MCF 10A (cell line): ENCODE measurements at regions not wholly inside any gene's neighbourhood (a gene's known extent, or its start where the extent isn't known, plus 50 kb on each side); places are given as distances from the start of the nearest gene placed in this dataset.

ENCODE experiments used
- BruUV-seq: library from RNA; stranded (reverse); fragments of 400-500 nt; replicated peaks from 2 replicates; lab custom pipeline; 2021; lab: Mats Ljungman, UMichigan
- CTCF ChIA-PET: fragments of 300-600 bp; sonication (Branson Sonifier 250); formaldehyde crosslinking; extraction: SDS; loops from one replicate; lab custom pipeline; 2021; ENCODE audit warnings: antibody characterized with exemption, inconsistent platforms; lab: Yijun Ruan, JAX
- POLR2A ChIA-PET: fragments of 300-600, 350-650 bp; sonication (Branson Sonifier 250); formaldehyde crosslinking; extraction: SDS; loops from one replicate; lab custom pipeline; 2020; ENCODE audit warnings: antibody characterized with exemption, inconsistent platforms; lab: Yijun Ruan, JAX
- DNase-seq: peaks from one replicate; pipeline ENCODE4 v3.0.0-alpha.2; 2018; ENCODE audit not compliant: unreplicated experiment
- H3K27ac Mint-ChIP-seq: one replicate; pipeline ENCODE4 v1.8.0; 2022; ENCODE audit warnings: mild to moderate bottlenecking, low read depth, mixed read lengths; ENCODE audit not compliant: unreplicated experiment
- H3K27me3 Mint-ChIP-seq: one replicate; pipeline ENCODE4 v1.8.0; 2022; ENCODE audit warnings: mixed read lengths; ENCODE audit not compliant: insufficient read depth, unreplicated experiment
- H3K36me3 Mint-ChIP-seq: one replicate; pipeline ENCODE4 v1.8.0; 2022; ENCODE audit warnings: mild to moderate bottlenecking, moderate library complexity, mixed read lengths; ENCODE audit not compliant: insufficient read depth, unreplicated experiment
- H3K4me1 Mint-ChIP-seq: one replicate; pipeline ENCODE4 v1.8.0; 2022; ENCODE audit warnings: mixed read lengths; ENCODE audit not compliant: insufficient read depth, unreplicated experiment
- H3K4me3 Mint-ChIP-seq: one replicate; pipeline ENCODE4 v1.8.0; 2022; ENCODE audit warnings: mild to moderate bottlenecking, moderate library complexity, mixed read lengths; ENCODE audit not compliant: unreplicated experiment
- H3K9me3 Mint-ChIP-seq: one replicate; pipeline ENCODE4 v1.8.0; 2022; ENCODE audit warnings: mixed read lengths; ENCODE audit not compliant: unreplicated experiment
- intact Hi-C: fragments of 100-400 bp; cut with micrococcal nuclease; formaldehyde crosslinking; loops from 2 replicates; pipeline ENCODE4 v1.14.1; 2022
- TF ChIP-seq, protein P1 (sequence below): fragments of 200-600 bp; IDR thresholded peaks from one replicate; pipeline ENCODE4 v1.8.0; 2022; ENCODE audit warnings: antibody characterized with exemption, mild to moderate bottlenecking; ENCODE audit not compliant: unreplicated experiment

DNA sequence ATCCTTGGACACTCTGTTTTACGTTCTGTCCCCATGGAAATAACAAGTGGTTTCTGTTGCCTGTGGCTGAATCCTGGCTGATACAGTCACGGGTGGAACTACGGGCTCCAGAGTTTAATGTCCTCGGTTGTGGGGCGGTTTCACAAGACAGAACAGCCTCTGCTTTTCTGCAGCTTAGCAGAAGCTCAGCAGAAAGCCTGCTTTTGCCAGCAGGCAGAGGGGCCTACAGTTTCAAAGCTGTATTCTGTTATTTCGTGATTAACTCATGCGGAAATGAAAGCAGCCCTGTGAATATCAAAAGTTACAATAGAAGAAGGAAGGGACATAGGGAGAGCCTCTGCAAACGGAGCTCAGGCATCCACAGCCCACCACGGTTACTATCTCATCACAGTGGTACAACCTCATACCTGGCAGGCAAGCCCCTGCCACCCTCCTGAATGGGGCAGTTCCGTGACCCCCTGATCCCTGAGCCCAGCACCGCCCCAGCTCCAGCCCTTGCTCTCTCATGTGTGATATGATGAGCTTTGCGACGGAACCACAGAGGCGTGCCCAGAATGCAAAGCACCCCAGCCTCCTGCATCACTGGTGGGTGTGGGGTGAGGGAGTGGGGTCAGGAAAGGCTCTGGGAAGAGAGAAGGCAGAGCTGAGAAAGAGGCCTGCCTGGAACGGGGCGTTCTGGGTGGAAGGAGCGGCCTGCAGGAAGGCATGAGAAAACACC is 360.6 kb downstream of the BRD1 start:
- H3K27ac Mint-ChIP-seq = no peak overlapping the region
- TF ChIP-seq, protein P1, sequence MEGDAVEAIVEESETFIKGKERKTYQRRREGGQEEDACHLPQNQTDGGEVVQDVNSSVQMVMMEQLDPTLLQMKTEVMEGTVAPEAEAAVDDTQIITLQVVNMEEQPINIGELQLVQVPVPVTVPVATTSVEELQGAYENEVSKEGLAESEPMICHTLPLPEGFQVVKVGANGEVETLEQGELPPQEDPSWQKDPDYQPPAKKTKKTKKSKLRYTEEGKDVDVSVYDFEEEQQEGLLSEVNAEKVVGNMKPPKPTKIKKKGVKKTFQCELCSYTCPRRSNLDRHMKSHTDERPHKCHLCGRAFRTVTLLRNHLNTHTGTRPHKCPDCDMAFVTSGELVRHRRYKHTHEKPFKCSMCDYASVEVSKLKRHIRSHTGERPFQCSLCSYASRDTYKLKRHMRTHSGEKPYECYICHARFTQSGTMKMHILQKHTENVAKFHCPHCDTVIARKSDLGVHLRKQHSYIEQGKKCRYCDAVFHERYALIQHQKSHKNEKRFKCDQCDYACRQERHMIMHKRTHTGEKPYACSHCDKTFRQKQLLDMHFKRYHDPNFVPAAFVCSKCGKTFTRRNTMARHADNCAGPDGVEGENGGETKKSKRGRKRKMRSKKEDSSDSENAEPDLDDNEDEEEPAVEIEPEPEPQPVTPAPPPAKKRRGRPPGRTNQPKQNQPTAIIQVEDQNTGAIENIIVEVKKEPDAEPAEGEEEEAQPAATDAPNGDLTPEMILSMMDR = no peak
- ChIA-PET CTCF (no interaction called here), POLR2A (no interaction called here)
- DNase-seq = no peak
- H3K36me3 Mint-ChIP-seq = no peaks in the 10 kb centered on the region
- BruUV-seq = no TSS peak
- peaks cover 22% of the 10 kb centered on the region for H3K9me3 Mint-ChIP-seq
- no peaks in the 10 kb centered on the region for H3K4me1 Mint-ChIP-seq
- intact Hi-C loops = no loop called here
- H3K4me3 Mint-ChIP-seq = no peak overlapping the region
- H3K27me3 Mint-ChIP-seq = no peaks in the 10 kb centered on the region

DNA sequence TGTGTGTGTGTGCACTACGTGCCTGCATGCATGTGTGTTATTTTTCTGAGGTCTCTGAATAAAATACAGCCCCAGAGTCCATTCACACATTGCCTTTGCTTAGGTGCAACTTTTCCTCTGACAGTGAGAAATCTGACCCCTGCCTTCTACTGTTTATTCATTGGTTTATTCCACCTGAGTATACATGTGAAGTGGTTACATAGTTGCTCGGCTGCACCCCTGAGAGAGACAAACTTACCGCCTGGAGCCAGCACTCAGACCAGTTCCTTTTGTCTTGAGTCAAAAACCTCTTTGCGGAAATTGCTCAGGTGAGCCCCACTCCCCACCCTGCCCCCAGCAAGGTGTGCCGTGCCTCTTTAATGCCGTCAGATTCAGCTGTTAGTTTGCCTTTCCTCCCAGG is 363.6 kb downstream of the BRD1 start:
- no peak overlapping the region for H3K27ac Mint-ChIP-seq
- H3K27me3 Mint-ChIP-seq = no peaks in the 10 kb centered on the region
- POLR2A ChIA-PET = no interaction called here
- H3K9me3 Mint-ChIP-seq = peaks cover 12% of the 10 kb centered on the region
- intact Hi-C loops = no loop called here
- no TSS peak for BruUV-seq
- H3K4me3 Mint-ChIP-seq = no peak overlapping the region
- no peak for DNase-seq
- H3K36me3 Mint-ChIP-seq = no peaks in the 10 kb centered on the region
- no peaks in the 10 kb centered on the region for H3K4me1 Mint-ChIP-seq
- CTCF ChIA-PET = no interaction called here
- TF ChIP-seq, protein P1 = no peak

DNA sequence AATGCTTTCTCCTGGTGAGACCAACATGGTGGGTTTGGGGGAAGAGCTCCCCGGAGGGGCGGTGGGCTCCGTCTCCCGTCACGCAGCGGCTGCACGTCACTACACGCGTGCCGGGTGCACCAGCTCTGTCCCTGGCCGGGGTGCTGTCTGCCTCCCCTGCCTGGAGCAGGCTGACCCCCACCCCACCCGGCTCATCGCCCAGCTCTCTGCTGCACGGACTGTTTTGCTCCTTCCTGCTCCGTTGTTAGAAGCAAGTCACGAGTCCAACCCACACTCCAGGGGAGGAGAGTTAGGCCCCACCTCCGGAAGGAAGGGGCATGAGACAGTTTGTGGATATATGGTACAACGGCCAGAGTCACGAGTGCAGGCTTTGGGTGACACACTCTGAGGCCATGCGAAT is 364.9 kb downstream of the BRD1 start:
- no peaks in the 10 kb centered on the region for H3K4me1 Mint-ChIP-seq
- no peak overlapping the region for H3K27ac Mint-ChIP-seq
- no peaks in the 10 kb centered on the region for H3K27me3 Mint-ChIP-seq
- peaks cover 9% of the 10 kb centered on the region for H3K9me3 Mint-ChIP-seq
- ChIA-PET POLR2A (interaction anchor here (0.7 kb wide), 1 partner anchor 200 kb away, joined by 3 read pairs; no protein-coding TSS in a partner anchor), CTCF (no interaction called here)
- DNase-seq = no peak
- TF ChIP-seq, protein P1 = no peak
- intact Hi-C loops = no loop called here
- H3K36me3 Mint-ChIP-seq = no peaks in the 10 kb centered on the region
- no TSS peak for BruUV-seq
- no peak overlapping the region for H3K4me3 Mint-ChIP-seq

DNA sequence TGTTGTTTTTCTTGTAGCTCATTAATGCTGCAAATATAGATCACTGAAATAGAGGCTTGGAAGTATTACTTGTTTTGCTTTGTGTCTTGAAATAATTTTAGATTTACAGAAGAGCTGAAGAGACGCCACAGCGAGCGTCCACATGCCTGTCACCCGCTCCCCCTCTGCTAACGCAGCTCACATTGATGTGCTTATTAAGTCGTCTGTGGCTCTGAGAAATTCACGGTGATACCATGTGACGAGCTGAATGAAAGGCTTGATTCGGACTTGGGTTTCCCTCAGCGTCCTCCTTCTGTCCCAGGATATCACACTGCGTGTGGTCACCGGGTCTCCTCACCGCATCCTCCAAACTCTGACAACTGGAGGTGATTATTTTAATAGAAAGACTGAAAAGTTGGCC is 365.4 kb downstream of the BRD1 start:
- DNase-seq = no peak
- H3K4me1 Mint-ChIP-seq = no peaks in the 10 kb centered on the region
- ChIA-PET CTCF (no interaction called here), POLR2A (interaction anchor here (0.7 kb wide), 1 partner anchor 201 kb away, joined by 3 read pairs; no protein-coding TSS in a partner anchor)
- TF ChIP-seq, protein P1 = no peak
- H3K27ac Mint-ChIP-seq = no peak overlapping the region
- H3K9me3 Mint-ChIP-seq = peaks cover 8% of the 10 kb centered on the region
- no peak overlapping the region for H3K4me3 Mint-ChIP-seq
- intact Hi-C loops = no loop called here
- H3K36me3 Mint-ChIP-seq = no peaks in the 10 kb centered on the region
- BruUV-seq = no TSS peak
- H3K27me3 Mint-ChIP-seq = no peaks in the 10 kb centered on the region
